Right lobe of liver (tissue), 6 donors: ENCODE measurements at regions not wholly inside any gene's neighbourhood (a gene's known extent, or its start where the extent isn't known, plus 50 kb on each side); places are given as distances from the start of the nearest gene placed in this dataset.
A peak's percentile ranks its signal among the peaks of the same experiment; 100 is the strongest.

Source experiments
- ATAC-seq, 4 donors: fragments of 200-7000 bp; cut with Tn5 transposase; one replicate each; pipeline ENCODE4 v1.9.1; 2020; ENCODE audit warnings: mild to moderate bottlenecking in 4 of 4, moderate library complexity in 4 of 4
- DNase-seq, 3 donors: peaks; one replicate each; pipeline ENCODE4 v3.0.0-alpha.2; 2020
- H3K27ac ChIP-seq, 3 donors: fragments of 200-600 bp; one replicate each; pipeline ENCODE4 v1.8.0; 2022
- H3K27me3 ChIP-seq, 2 donors: fragments of 200-600 bp; one replicate each; pipeline ENCODE4 v1.8.0; 2022
- H3K36me3 ChIP-seq, 4 donors: fragments of 200-600 bp; sonication (generic) in 1 of 4; one replicate each; pipeline versions ENCODE4 v1.5.1 to v1.8.0; 2017 to 2022; ENCODE audit warnings: control low read depth in 1 of 4
- H3K4me1 ChIP-seq, 4 donors: fragments of 200-600 bp; sonication (generic) in 1 of 4; one replicate each; pipeline versions ENCODE4 v1.5.1 to v1.8.0; 2017 to 2022; ENCODE audit warnings: control low read depth in 1 of 4
- H3K4me3 ChIP-seq, 3 donors: fragments of 200-600 bp; one replicate each; pipeline ENCODE4 v1.8.0; 2022
- H3K9me3 ChIP-seq, 4 donors: fragments of 200-600 bp; sonication (generic) in 1 of 4; one replicate each; pipeline versions ENCODE4 v1.5.1 to v1.8.0; 2017 to 2022; ENCODE audit warnings: control low read depth in 1 of 4
- POLR2A ChIP-seq: fragments of 450-650 bp; IDR thresholded peaks from one replicate; pipeline ENCODE4 v1.6.1; 2017; ENCODE audit warnings: antibody characterized with exemption, mild to moderate bottlenecking
- WGBS: methylation state at CpG from one replicate; pipeline ENCODE4 v1.1.6; 2018; ENCODE audit warnings: low coverage, low lambda C conversion rate; ENCODE audit not compliant: insufficient coverage; ENCODE audit errors: missing lambda C conversion rate; 5-methylcytosine and 5-hydroxymethylcytosine counted together
- intact Hi-C, 2 donors: fragments of 100-400 bp; cut with DNase I; formaldehyde crosslinking; loops; one replicate each; pipeline versions ENCODE4 v1.11.2 to v1.14.1; 2022
- TF ChIP-seq, protein P1 (sequence below), 4 donors: fragments of 200-600 bp in 3 of 4; fragments of 450-650 bp in 1 of 4; IDR thresholded peaks; one replicate each; pipeline versions ENCODE4 v1.5.1 to v1.8.0; 2016 to 2022; ENCODE audit warnings: antibody characterized with exemption in 4 of 4, mild to moderate bottlenecking in 2 of 4
- donor health status: DM: no; HTN: yes; CAD: no.
- donor health status: DM: no; HTN: no; CAD: no.
- donor health status: DM: no; HTN: no; CAD: no.
- donor health status: DM: no; HTN: yes; CAD: no.
- donor health status: DM: no; HTN: yes; CAD: no.

DNA sequence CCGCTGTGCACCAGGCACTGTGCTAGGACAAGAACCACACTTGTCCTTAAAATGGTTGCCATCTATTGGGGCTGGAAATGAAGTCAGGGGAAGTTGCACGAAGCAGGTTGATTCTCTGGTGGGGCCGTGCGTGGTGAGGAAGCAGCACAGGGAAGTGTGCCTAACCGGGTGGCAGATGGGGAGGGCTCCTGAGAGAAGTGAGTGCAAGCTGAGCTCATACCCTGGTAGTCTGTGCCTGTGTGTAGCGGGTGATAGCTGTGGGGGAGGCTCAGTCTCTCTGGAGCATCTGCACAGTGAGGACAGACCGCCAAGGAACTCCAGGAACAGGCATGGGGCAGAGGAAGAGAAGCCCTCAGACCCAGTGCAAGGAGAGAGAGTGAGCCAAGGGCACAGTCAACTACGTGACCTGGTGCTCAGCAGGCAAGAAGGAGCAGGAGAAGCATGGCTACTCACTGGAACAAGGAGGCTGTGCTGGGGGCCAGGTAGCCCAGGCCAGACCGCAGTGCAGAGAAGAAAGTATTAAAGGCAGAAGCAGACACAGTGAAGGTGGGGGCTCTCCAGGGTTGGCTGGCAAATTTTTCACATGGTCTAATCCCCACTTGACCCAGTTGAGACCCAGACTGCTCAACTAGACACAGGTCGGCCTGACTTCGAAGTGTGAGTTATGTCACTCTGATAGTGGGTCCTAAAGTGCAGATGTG lies 155.0 kb downstream of the CDH26 start:
- Histone ChIP-seq H3K4me1 (no peaks in the 10 kb centered on the region), H3K27ac (no peak overlapping the region), H3K4me3 (no peak overlapping the region), H3K36me3 (no peaks in the 10 kb centered on the region), H3K9me3 (no peaks in the 10 kb centered on the region), H3K27me3 (no peaks in the 10 kb centered on the region)
- WGBS, result 70% methylated on average over 6 of the region's 11 CpGs
- ATAC-seq, result peak in 3 of 4 donors; percentile 44 to 51 (median 50)
- DNase-seq, result peak in 1 of 3 donors; percentile 50
- TF ChIP-seq POLR2A, result no peak
- TF ChIP-seq, protein P1, sequence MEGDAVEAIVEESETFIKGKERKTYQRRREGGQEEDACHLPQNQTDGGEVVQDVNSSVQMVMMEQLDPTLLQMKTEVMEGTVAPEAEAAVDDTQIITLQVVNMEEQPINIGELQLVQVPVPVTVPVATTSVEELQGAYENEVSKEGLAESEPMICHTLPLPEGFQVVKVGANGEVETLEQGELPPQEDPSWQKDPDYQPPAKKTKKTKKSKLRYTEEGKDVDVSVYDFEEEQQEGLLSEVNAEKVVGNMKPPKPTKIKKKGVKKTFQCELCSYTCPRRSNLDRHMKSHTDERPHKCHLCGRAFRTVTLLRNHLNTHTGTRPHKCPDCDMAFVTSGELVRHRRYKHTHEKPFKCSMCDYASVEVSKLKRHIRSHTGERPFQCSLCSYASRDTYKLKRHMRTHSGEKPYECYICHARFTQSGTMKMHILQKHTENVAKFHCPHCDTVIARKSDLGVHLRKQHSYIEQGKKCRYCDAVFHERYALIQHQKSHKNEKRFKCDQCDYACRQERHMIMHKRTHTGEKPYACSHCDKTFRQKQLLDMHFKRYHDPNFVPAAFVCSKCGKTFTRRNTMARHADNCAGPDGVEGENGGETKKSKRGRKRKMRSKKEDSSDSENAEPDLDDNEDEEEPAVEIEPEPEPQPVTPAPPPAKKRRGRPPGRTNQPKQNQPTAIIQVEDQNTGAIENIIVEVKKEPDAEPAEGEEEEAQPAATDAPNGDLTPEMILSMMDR (IDR thresholded peaks at IDR 0.05), result no peak
- intact Hi-C loops, result no loop called here

DNA sequence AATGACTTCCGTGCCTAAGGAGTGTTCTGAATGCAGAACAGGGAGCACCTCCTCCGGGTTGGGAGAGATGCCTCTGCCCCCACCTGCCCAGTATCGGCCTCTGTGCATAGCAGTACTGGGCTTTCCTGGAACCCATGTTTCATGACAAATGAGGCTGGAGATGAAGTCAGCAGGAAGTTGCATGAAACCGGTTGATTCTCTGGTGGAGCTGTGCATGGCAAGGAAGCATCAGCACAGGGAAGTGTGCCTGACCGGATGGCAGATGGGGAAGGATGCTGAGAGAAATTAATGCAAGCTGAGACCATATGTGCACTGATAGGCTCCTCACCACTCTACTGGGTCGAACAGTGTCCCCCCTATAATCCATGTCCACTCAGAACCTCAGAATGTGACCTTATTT lies 155.5 kb downstream of the CDH26 start:
- Histone ChIP-seq H3K4me1 (no peaks in the 10 kb centered on the region), H3K36me3 (no peaks in the 10 kb centered on the region), H3K9me3 (no peaks in the 10 kb centered on the region), H3K27me3 (no peaks in the 10 kb centered on the region), H3K4me3 (no peak overlapping the region), H3K27ac (no peak overlapping the region)
- TF ChIP-seq, protein P1 (IDR thresholded peaks at IDR 0.05), result no peak
- TF ChIP-seq POLR2A, result no peak
- DNase-seq (peak in 1 of 3 donors; percentile 40), ATAC-seq (peak in 3 of 4 donors; percentile 19 to 36 (median 19))
- intact Hi-C loops, result no loop called here
- 48% methylated on average over 3 of the region's 6 CpGs for WGBS

DNA sequence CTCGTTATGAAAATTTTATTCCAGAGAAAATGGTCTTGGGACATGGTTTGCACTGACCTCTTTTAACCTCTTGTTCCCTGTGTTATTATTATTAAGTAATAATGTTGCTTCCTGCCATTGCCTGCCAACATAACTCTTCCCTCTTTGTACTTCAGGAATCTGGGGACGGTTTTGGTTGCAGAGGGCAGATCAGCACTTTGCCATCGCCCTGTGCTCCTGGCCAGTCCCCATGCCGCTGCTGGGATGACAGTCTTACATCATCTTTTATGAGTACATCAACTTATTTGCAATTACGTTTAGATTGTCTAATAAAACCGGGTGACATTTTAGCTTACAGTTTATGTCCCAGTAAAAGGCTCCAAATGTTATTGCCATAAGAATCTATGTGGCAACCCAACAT lies 157.2 kb downstream of the CDH26 start:
- no peak overlapping the region for H3K4me3 ChIP-seq
- no peaks in the 10 kb centered on the region for H3K36me3 ChIP-seq
- ATAC-seq (peak in 3 of 4 donors; percentile 17 to 43 (median 34)), DNase-seq (peak in 1 of 3 donors; percentile 27)
- H3K27me3 ChIP-seq, result no peaks in the 10 kb centered on the region
- H3K27ac ChIP-seq, result no peak overlapping the region
- intact Hi-C loops, result no loop called here
- 47% methylated on average over 6 of the region's 6 CpGs for WGBS
- TF ChIP-seq POLR2A, result no peak
- TF ChIP-seq, protein P1 (IDR thresholded peaks at IDR 0.05), result no peak
- no peaks in the 10 kb centered on the region for H3K4me1 ChIP-seq
- no peaks in the 10 kb centered on the region for H3K9me3 ChIP-seq

DNA sequence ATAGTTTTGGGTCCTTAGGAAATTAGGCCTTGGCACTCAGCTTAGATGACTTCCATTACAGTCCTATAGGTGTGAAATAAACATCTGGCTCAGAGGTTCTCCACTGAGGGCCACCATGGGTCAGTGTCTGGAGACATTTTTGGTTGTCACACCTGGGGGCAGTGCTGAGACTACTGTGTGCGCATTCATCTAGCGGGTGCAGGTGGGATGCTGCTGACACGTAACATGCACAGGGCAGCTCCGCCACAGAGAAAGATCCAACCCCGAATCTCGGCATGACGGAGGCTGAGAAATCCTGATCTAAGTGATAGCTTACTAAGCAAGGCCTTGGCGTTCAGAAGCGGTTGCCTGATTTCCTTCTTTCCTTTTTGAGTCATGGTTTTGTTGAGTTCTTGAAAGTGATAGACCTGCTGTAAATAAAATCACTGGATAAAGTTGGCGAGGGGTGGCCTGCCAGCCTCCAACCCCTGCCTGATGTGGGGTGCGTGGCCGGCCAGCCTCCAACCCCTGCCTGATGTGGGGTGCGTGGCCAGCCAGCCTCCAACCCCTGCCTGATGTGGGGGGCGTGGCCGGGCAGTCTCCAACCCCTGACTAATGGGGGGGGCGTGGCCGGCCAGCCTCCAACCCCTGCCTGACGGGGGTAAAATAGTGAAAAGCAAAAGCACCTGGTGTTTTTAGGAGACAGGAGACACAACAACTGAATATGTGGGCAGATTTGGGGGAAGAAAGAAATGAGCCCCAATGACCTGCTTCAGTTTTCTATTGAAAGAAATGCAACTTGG lies 158.1 kb downstream of the CDH26 start:
- TF ChIP-seq, protein P1 (IDR thresholded peaks at IDR 0.05), result no peak
- TF ChIP-seq POLR2A, result no peak
- Histone ChIP-seq H3K4me3 (no peak overlapping the region), H3K27ac (no peak overlapping the region), H3K9me3 (no peaks in the 10 kb centered on the region), H3K36me3 (no peaks in the 10 kb centered on the region), H3K4me1 (no peaks in the 10 kb centered on the region), H3K27me3 (no peaks in the 10 kb centered on the region)
- intact Hi-C loops, result no loop called here
- DNase-seq (no peak), ATAC-seq (no peak)
- 76% methylated on average over 7 of the region's 18 CpGs for WGBS
